GM21367 (cell line): ENCODE measurements at regions not wholly inside any gene's neighbourhood (a gene's known extent, or its start where the extent isn't known, plus 50 kb on each side); places are given as distances from the start of the nearest gene placed in this dataset.

Source experiments
- ATAC-seq: cut with Tn5 transposase; IDR thresholded peaks from one replicate; pipeline ENCODE4 v1.9.1; 2021; ENCODE audit not compliant: unreplicated experiment

GRCh38 chr15:70271422-70272088 lies 173.8 kb upstream of the TLE3 start:
- no peak for ATAC-seq

- ATAC-seq, result no peak
These were observed 173.0 kb upstream of the TLE3 start for GRCh38 chr15:70270752-70271111.

GRCh38 chr15:70269991-70270751 lies 172.5 kb upstream of the TLE3 start:
- no peak for ATAC-seq

- no peak for ATAC-seq
These were observed 171.7 kb upstream of the TLE3 start for GRCh38 chr15:70269311-70269911.

- no peak for ATAC-seq
These were observed 171.1 kb upstream of the TLE3 start for GRCh38 chr15:70268698-70269251.

DNA sequence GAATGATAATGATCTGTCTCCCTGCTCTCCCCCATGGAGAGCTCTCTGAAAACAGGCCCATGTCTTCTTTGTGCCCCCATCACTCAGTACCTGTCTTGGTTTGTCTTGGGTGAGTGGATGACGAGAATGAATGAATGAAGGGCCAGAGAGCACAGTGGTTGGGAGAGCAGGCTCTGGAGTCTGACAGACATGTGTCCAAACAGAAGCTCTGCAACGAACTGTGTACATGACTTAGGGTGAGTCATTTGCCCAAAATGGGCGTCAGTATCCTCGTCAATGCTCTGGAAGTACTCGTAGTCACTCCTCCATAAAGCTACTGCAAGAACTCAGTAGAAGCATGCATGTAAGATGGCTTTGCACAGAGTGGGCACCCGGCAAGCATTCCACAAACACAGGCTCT lies 170.2 kb upstream of the TLE3 start:
- no peak for ATAC-seq

DNA sequence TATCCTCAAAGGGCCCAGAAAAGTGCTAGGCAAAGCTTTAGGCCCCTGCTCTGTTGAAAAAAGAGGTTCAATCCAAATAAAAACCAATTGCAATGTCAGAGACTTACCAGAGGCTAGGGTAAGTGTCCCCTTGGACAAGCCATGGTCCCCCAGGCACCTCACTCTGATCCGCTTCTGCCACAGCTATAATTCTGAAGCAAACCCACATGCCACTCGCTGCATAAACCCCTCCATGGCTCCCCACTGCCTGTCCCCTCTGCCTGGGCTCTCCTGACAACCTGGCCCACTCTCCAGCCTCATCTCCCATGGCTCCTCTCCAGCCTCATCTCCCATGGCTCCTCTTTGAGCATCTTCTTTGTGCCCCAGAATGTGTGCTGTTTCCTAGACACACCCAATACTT lies 169.6 kb upstream of the TLE3 start:
- no peak for ATAC-seq

DNA sequence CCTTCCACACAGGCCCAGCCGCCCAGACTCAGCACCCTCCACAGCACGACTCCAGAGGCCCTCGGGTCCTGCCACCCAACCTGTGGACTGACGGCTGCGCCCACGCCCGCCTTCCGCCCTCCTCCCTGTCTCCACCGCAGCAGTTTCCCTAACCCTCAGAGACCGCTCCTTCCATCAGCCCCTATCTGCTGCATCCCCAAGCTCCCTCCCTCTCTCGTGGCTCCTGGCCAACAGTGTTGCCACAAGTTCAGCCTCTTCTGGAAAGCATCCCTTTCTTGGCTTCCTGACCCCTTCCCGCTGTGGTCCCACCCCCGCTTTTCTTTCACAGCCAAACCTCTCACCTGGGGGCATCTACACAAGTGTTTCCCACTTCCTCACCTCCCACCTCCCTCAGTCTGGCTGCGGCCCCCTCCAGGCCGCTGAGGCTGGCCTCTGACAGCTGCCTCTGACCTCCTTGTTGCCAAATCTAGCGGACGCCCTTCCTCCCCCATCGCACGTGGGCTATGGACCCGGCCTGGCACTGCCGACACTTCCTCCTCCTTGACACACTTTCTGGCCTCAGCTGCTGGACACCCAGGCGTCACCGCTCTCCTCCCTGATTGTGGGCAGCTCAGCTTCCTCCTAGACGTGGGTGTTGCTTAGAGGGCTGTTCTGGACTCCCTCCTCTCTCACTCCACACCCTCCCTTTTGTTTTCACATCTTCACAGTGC lies 168.8 kb upstream of the TLE3 start:
- ATAC-seq, result no peak

GRCh38 chr15:70265986-70266385 lies 168.3 kb upstream of the TLE3 start:
- ATAC-seq, result no peak

DNA sequence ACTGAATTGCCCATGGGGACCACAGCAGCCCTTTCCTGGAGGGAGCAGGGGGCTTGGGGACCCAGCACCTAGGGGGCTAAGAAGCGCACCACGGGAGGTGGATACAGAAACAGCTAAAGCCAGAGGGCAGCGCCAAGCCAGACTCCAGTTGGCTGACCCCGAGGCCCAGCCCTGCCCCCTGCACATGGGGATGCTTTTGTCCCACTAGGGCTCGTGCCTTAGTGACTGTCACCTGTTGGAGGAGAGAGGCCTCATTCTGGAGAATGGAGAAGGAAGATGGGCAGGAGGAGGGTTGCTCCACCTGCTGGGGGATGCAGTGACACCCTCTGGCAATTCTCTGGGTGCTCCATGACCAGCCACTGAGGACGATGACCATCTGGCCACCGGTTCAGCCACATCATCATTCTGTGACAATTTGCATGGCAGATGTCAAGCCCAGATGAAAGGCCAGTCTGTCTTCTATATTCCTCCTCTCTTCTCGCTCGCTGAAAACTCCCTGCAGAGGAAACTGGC lies 167.8 kb upstream of the TLE3 start:
- no peak for ATAC-seq

GRCh38 chr15:70264738-70265465 lies 167.2 kb upstream of the TLE3 start:
- no peak for ATAC-seq

- ATAC-seq, result no peak
These were observed 166.4 kb upstream of the TLE3 start for GRCh38 chr15:70264014-70264582.

GRCh38 chr15:70262591-70263274 lies 165.0 kb upstream of the TLE3 start:
- no peak for ATAC-seq

DNA sequence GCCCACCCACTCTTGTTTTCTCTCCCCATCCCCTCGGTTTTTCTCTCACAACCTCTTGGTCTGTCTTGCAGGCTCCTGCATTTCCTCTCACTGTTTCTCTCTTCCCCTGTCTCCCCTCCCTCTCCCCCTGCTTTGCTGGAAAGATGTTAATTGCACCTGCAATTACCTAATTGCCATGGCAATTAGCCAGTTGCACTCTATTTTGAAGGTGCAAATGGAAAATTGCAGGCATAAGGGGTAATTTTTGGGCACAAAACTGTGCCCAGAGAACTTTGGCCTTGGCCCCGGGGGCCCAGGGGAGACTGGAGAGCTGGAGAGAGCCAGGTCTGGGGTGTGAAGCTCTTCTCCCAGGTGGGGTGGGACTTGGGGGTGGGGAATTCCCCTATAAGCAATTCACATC lies 164.5 kb upstream of the TLE3 start:
- ATAC-seq, result no peak

GRCh38 chr15:70261083-70261482 lies 163.4 kb upstream of the TLE3 start:
- no peak for ATAC-seq

DNA sequence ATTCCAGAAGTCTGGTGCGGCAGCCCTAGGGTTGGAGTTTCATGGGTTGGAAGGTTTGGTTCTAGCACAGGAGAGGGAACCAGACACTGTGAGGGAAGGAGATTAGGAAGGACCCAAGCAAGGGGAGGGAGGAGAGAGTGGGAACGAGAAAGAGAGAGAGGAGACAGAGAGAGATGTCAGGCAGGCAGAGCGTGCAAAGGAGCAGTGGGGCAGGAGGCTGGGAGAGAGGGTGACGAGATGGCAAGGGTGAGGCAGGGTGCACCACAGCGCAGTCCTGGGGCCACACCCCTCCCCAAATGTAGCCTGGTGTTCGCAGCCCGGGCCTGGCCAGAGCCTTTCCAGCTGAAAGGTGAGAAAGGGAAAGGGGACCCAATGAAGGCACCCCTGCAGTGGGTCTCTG lies 162.9 kb upstream of the TLE3 start:
- no peak for ATAC-seq

GRCh38 chr15:70259640-70260508 lies 162.2 kb upstream of the TLE3 start:
- ATAC-seq, result no peak

GRCh38 chr15:70259028-70259424 lies 161.3 kb upstream of the TLE3 start:
- no peak for ATAC-seq
